Ovary (tissue), 3 donors: ENCODE measurements at regions not wholly inside any gene's neighbourhood (a gene's known extent, or its start where the extent isn't known, plus 50 kb on each side); places are given as distances from the start of the nearest gene placed in this dataset.

ENCODE experiments used
- EP300 ChIP-seq: sonication (generic); formaldehyde crosslinking; IDR thresholded peaks from one replicate; pipeline ENCODE4 v1.6.1; 2017; ENCODE audit warnings: antibody characterized with exemption
- POLR2A ChIP-seq: fragments of 450-650 bp; IDR thresholded peaks from one replicate; pipeline ENCODE4 v1.6.1; 2017; ENCODE audit warnings: antibody characterized with exemption, mild to moderate bottlenecking, moderate library complexity
- TF ChIP-seq, protein P1 (sequence below), 3 donors: fragments of 450-650 bp in 2 of 3; fragments of 200-600 bp in 1 of 3; IDR thresholded peaks; one replicate each; pipeline versions ENCODE4 v1.5.1 to v1.8.0; 2016 to 2022; ENCODE audit warnings: antibody characterized with exemption in 3 of 3, mild to moderate bottlenecking in 1 of 3
- donor health status: DM: no; HTN: no; CAD: no.

GRCh38 chr16:48030926-48031325 lies 124.9 kb downstream of the ABCC12 start:
- TF ChIP-seq, protein P1, sequence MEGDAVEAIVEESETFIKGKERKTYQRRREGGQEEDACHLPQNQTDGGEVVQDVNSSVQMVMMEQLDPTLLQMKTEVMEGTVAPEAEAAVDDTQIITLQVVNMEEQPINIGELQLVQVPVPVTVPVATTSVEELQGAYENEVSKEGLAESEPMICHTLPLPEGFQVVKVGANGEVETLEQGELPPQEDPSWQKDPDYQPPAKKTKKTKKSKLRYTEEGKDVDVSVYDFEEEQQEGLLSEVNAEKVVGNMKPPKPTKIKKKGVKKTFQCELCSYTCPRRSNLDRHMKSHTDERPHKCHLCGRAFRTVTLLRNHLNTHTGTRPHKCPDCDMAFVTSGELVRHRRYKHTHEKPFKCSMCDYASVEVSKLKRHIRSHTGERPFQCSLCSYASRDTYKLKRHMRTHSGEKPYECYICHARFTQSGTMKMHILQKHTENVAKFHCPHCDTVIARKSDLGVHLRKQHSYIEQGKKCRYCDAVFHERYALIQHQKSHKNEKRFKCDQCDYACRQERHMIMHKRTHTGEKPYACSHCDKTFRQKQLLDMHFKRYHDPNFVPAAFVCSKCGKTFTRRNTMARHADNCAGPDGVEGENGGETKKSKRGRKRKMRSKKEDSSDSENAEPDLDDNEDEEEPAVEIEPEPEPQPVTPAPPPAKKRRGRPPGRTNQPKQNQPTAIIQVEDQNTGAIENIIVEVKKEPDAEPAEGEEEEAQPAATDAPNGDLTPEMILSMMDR (IDR thresholded peaks at IDR 0.05): no peak
- TF ChIP-seq POLR2A: no peak
- no peak for TF ChIP-seq EP300
